ENCODE measurements at regions not wholly inside any gene's neighbourhood (a gene's known extent, or its start where the extent isn't known, plus 50 kb on each side); places are given as distances from the start of the nearest gene placed in this dataset.

DNA sequence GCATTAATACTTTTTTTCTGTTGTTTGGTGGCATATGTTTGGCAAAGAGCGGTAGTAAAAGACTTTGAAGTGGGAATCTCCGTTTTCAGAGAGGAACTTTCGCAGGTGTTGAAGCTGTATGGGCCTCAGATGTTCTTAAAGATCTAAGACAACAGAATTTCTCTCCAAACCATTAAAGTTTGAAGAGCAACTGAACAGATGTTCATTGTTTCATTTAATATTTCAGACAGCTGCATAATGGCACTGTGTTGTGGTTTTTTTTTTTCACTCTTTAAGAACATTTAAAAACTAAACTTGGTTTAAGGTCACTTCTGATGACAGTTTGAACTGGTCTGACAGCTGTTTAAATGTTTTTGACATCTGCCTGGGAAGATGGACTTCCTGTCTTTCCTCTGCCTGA, 882.7 kb upstream of the PCDH10 start:
- Histone ChIP-seq H3K4me3 (ENCODE audit: low read length, poor library complexity, severe bottlenecking) (peak overlapping the region; percentile 42), H2AFZ (ENCODE audit: low read length) (no peak overlapping the region), H3K9me3 (ENCODE audit: insufficient read depth, low read depth, low read length) (0 out of 2 replicates have a peak, but pooled peaks cover 5% of the 10 kb centered on the region), H3K27me3 (ENCODE audit: insufficient read depth, low read length, poor library complexity, severe bottlenecking) (no peaks in the 10 kb centered on the region), H3K9me2 (replicated peaks; ENCODE audit: low read depth, low read length) (no peaks in the 10 kb centered on the region), H3F3A (ENCODE audit: low read depth) (peaks cover 13% of the 10 kb centered on the region), H3K4me1 (ENCODE audit: insufficient read depth, low read length, poor library complexity, severe bottlenecking) (peaks cover 47% of the 10 kb centered on the region), H3K79me2 (ENCODE audit: insufficient read depth, low read length) (no peaks in the 10 kb centered on the region), H3K4me2 (ENCODE audit: low read depth, low read length, poor library complexity, severe bottlenecking) (peak overlapping the region; percentile 70), H3K36me3 (ENCODE audit: insufficient read depth, low read length) (no peaks in the 10 kb centered on the region), H4K20me1 (ENCODE audit: insufficient read depth, low read length, poor library complexity, severe bottlenecking) (no peaks in the 10 kb centered on the region), H3K9ac (ENCODE audit: low read depth, low read length, poor library complexity, severe bottlenecking) (peak overlapping the region; percentile 58)
- TF ChIP-seq CTCF (conservative IDR thresholded peaks at IDR 0.05; ENCODE audit: low read length): no peak
- no peak for TF ChIP-seq EZH2phosphoT487 (IDR thresholded peaks at IDR 0.05; ENCODE audit: borderline replicate concordance)

GRCh38 chr4:132267321-132267720, 881.8 kb upstream of the PCDH10 start:
- Histone ChIP-seq H3K36me3 (ENCODE audit: insufficient read depth, low read length) (no peaks in the 10 kb centered on the region), H3K9me2 (replicated peaks; ENCODE audit: low read depth, low read length) (no peaks in the 10 kb centered on the region), H3F3A (ENCODE audit: low read depth) (peaks cover 13% of the 10 kb centered on the region), H3K4me3 (ENCODE audit: low read length, poor library complexity, severe bottlenecking) (peak overlapping the region; percentile 42), H2AFZ (ENCODE audit: low read length) (no peak overlapping the region), H3K27me3 (ENCODE audit: insufficient read depth, low read length, poor library complexity, severe bottlenecking) (no peaks in the 10 kb centered on the region), H4K20me1 (ENCODE audit: insufficient read depth, low read length, poor library complexity, severe bottlenecking) (no peaks in the 10 kb centered on the region), H3K9me3 (ENCODE audit: insufficient read depth, low read depth, low read length) (0 out of 2 replicates have a peak, but pooled peaks cover 5% of the 10 kb centered on the region), H3K4me1 (ENCODE audit: insufficient read depth, low read length, poor library complexity, severe bottlenecking) (peaks cover 47% of the 10 kb centered on the region), H3K79me2 (ENCODE audit: insufficient read depth, low read length) (no peaks in the 10 kb centered on the region), H3K9ac (ENCODE audit: low read depth, low read length, poor library complexity, severe bottlenecking) (peak overlapping the region; percentile 58), H3K4me2 (ENCODE audit: low read depth, low read length, poor library complexity, severe bottlenecking) (peak overlapping the region; percentile 70)
- TF ChIP-seq EZH2phosphoT487 (IDR thresholded peaks at IDR 0.05; ENCODE audit: borderline replicate concordance) (no peak), CTCF (conservative IDR thresholded peaks at IDR 0.05; ENCODE audit: low read length) (no peak)

DNA sequence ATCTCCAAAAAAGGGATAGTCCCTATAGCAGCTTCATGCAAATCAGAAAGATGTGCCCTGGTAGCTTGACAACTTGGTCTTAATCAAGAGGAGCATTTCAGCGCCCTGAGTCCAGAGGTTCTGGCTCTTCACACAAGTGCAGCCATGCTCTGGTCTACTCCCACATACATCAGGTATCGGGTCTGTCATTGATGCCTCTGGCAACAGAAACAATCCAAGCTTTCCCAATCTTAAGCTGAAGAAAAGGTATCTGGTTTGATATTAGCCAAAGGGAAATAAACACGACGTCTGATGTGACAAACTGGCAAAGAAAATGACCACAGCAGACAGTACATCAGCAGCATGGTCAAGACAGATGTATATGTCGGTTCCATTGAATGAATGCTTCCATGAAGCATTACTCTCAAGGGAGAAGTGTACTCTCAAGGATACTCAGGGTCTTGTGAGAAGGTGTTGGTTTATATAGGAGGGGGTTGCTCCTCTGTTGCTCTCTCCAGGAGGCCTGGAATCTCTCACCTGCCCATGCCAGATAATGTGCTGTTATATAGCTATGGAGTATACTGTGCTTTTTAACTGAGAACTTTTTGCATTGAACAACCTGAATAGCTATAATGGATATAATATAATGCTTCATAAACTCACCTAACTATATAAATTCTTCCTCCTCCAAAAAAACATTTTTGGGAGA, 879.6 kb upstream of the PCDH10 start:
- Histone ChIP-seq H3F3A (ENCODE audit: low read depth) (peaks cover 13% of the 10 kb centered on the region), H3K36me3 (ENCODE audit: insufficient read depth, low read length) (no peaks in the 10 kb centered on the region), H3K9ac (ENCODE audit: low read depth, low read length, poor library complexity, severe bottlenecking) (no peak overlapping the region), H3K4me2 (ENCODE audit: low read depth, low read length, poor library complexity, severe bottlenecking) (no peak overlapping the region), H3K79me2 (ENCODE audit: insufficient read depth, low read length) (no peaks in the 10 kb centered on the region), H3K4me1 (ENCODE audit: insufficient read depth, low read length, poor library complexity, severe bottlenecking) (peaks cover 31% of the 10 kb centered on the region), H2AFZ (ENCODE audit: low read length) (peak overlapping the region; percentile 39; the same call in 1 of the 2 replicates), H3K4me3 (ENCODE audit: low read length, poor library complexity, severe bottlenecking) (no peak overlapping the region), H3K9me2 (replicated peaks; ENCODE audit: low read depth, low read length) (no peaks in the 10 kb centered on the region), H3K9me3 (ENCODE audit: insufficient read depth, low read depth, low read length) (0 out of 2 replicates have a peak, but pooled peaks cover 5% of the 10 kb centered on the region), H4K20me1 (ENCODE audit: insufficient read depth, low read length, poor library complexity, severe bottlenecking) (no peaks in the 10 kb centered on the region), H3K27me3 (ENCODE audit: insufficient read depth, low read length, poor library complexity, severe bottlenecking) (no peaks in the 10 kb centered on the region)
- TF ChIP-seq EZH2phosphoT487 (IDR thresholded peaks at IDR 0.05; ENCODE audit: borderline replicate concordance): no peak
- no peak for TF ChIP-seq CTCF (conservative IDR thresholded peaks at IDR 0.05; ENCODE audit: low read length)

Measured in Loucy (cell line).